ENCODE measurements at regions not wholly inside any gene's neighbourhood (a gene's known extent, or its start where the extent isn't known, plus 50 kb on each side); places are given as distances from the start of the nearest gene placed in this dataset.
"Not testable (repeated sequence)": the region's sequence is repeated elsewhere in the genome, so short reads cannot be mapped to it uniquely, and the experiment has no call there.

- no peak for DNase-seq
Measured at GRCh38 chr1:212155219-212155618, 119.7 kb downstream of the DTL start.

- peak; percentile 40 for DNase-seq
Measured at GRCh38 chr1:212157252-212157651, 121.7 kb downstream of the DTL start.

GRCh38 chr1:212158912-212159796 is 123.6 kb downstream of the DTL start:
- DNase-seq, result no peak

GRCh38 chr1:212161231-212161781 is 123.9 kb upstream of the PPP2R5A start:
- DNase-seq, result no peak

- DNase-seq, result peak; percentile 8
Measured at GRCh38 chr1:212162635-212163034, 122.6 kb upstream of the PPP2R5A start.

- no peak for DNase-seq
Measured at GRCh38 chr1:212164095-212164872, 120.9 kb upstream of the PPP2R5A start.

GRCh38 chr1:212166244-212166643 is 119.0 kb upstream of the PPP2R5A start:
- DNase-seq, result no peak

GRCh38 chr1:212166644-212167043 is 118.6 kb upstream of the PPP2R5A start:
- no peak for DNase-seq

- no peak for DNase-seq
Measured at GRCh38 chr1:212167098-212167497, 118.1 kb upstream of the PPP2R5A start.

GRCh38 chr1:212173567-212173966 is 111.6 kb upstream of the PPP2R5A start:
- DNase-seq, result no peak

GRCh38 chr1:212174295-212174694 is 110.9 kb upstream of the PPP2R5A start:
- not testable (repeated sequence) for DNase-seq

- no peak for DNase-seq
Measured at GRCh38 chr1:212177542-212177941, 107.7 kb upstream of the PPP2R5A start.

GRCh38 chr1:212178851-212179250 is 106.4 kb upstream of the PPP2R5A start:
- no peak for DNase-seq

- no peak for DNase-seq
Measured at GRCh38 chr1:212179394-212180076, 105.7 kb upstream of the PPP2R5A start.

- DNase-seq, result no peak
Measured at GRCh38 chr1:212181015-212181882, 104.0 kb upstream of the PPP2R5A start.

- DNase-seq, result no peak
Measured at GRCh38 chr1:212182171-212182570, 103.0 kb upstream of the PPP2R5A start.

GRCh38 chr1:212182579-212182978 is 102.6 kb upstream of the PPP2R5A start:
- DNase-seq, result no peak

GRCh38 chr1:212186427-212187207 is 98.6 kb upstream of the PPP2R5A start:
- DNase-seq, result no peak

GRCh38 chr1:212188599-212189351 is 96.4 kb upstream of the PPP2R5A start:
- DNase-seq, result no peak

GRCh38 chr1:212189352-212189738 is 95.9 kb upstream of the PPP2R5A start:
- no peak for DNase-seq

- DNase-seq, result no peak
Measured at GRCh38 chr1:212190169-212190568, 95.0 kb upstream of the PPP2R5A start.
